AG04450 (cell line): ENCODE measurements at regions not wholly inside any gene's neighbourhood (a gene's known extent, or its start where the extent isn't known, plus 50 kb on each side); places are given as distances from the start of the nearest gene placed in this dataset.
"Not testable (repeated sequence)": the region's sequence is repeated elsewhere in the genome, so short reads cannot be mapped to it uniquely, and the experiment has no call there.

Source experiments
- CTCF ChIA-PET: fragments of 300-600, 350-600 bp; formaldehyde crosslinking; extraction: SDS; loops from one replicate; lab custom pipeline; 2022; ENCODE audit warnings: antibody characterized with exemption, inconsistent platforms; lab: Charles Lee
- POLR2A ChIA-PET: fragments of 350-600 bp; formaldehyde crosslinking; extraction: SDS; loops from one replicate; lab custom pipeline; 2021; ENCODE audit warnings: antibody characterized with exemption, inconsistent platforms; lab: Yijun Ruan, JAX
- DNase-seq: peaks from one replicate; pipeline ENCODE4 v3.0.0-alpha.2; 2011; ENCODE audit warnings: low read depth, low spot score
- H3K27ac ChIP-seq: one replicate; pipeline ENCODE4 v1.5.1; 2012; ENCODE audit warnings: low read depth, low read length, control low read depth
- H3K27me3 ChIP-seq: one replicate; pipeline ENCODE4 v1.6.0; 2012; ENCODE audit warnings: low read length; ENCODE audit not compliant: control insufficient read depth, insufficient read depth
- H3K4me3 ChIP-seq: 2 replicates; pipeline ENCODE4 v1.5.1; 2011; ENCODE audit warnings: mild to moderate bottlenecking, low read depth, low read length, control low read depth
- H3K9me3 ChIP-seq: 2 replicates; pipeline ENCODE4 v1.5.1; 2012; ENCODE audit warnings: low read length; ENCODE audit not compliant: control insufficient read depth, insufficient read depth
- TF ChIP-seq, protein P1 (sequence below): IDR thresholded peaks from 2 replicates; pipeline ENCODE4 v1.5.1; 2011; ENCODE audit warnings: low read depth, low read length, control low read depth, inconsistent platforms

DNA sequence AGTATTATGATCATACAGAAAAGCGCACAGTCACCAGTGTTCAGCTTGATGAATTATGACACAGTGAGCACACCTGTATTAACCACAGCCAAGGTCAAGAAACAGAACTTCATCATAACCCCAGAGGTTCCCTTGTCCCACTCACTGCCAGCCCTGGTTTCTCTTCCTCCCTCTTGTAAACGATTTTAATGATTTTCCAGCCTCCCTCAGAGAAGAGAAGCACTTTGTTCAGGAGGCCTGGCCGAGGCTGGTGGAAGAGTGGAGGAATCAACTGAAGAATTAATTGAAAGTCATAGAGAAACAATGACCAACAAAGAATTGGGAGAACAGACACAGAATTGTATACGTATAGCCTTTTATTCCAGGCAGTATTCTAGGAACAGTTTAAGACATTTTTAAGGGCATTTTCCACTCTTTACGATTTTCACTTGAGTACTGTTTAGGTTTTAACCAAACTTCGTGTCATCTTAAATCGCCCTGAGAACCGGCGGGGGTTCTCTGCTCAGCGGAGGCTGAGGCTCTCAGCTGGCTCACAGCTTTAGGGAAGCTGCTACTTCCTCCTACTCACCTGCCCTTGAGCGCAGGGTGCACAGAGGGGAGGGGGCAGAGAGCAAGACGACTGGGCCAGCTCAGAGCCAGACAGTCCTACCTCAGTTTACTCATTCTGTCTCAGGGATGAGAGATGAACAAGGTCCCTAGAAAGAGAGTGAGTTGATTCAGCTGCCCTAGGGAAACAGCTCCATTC is 108.6 kb downstream of the AKAP11 start:
- no peak for DNase-seq
- ChIA-PET CTCF (no interaction called here), POLR2A (no interaction called here)
- Histone ChIP-seq H3K9me3 (peaks cover 10% of the 10 kb centered on the region), H3K4me3 (no peak overlapping the region), H3K27ac (no peak overlapping the region), H3K27me3 (peaks cover 2% of the 10 kb centered on the region)
- TF ChIP-seq, protein P1, sequence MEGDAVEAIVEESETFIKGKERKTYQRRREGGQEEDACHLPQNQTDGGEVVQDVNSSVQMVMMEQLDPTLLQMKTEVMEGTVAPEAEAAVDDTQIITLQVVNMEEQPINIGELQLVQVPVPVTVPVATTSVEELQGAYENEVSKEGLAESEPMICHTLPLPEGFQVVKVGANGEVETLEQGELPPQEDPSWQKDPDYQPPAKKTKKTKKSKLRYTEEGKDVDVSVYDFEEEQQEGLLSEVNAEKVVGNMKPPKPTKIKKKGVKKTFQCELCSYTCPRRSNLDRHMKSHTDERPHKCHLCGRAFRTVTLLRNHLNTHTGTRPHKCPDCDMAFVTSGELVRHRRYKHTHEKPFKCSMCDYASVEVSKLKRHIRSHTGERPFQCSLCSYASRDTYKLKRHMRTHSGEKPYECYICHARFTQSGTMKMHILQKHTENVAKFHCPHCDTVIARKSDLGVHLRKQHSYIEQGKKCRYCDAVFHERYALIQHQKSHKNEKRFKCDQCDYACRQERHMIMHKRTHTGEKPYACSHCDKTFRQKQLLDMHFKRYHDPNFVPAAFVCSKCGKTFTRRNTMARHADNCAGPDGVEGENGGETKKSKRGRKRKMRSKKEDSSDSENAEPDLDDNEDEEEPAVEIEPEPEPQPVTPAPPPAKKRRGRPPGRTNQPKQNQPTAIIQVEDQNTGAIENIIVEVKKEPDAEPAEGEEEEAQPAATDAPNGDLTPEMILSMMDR: no peak

GRCh38 chr13:42381165-42381425 is 109.1 kb downstream of the AKAP11 start:
- H3K9me3 ChIP-seq: peaks cover 10% of the 10 kb centered on the region
- DNase-seq: no peak
- POLR2A ChIA-PET: no interaction called here
- peaks cover 2% of the 10 kb centered on the region for H3K27me3 ChIP-seq
- TF ChIP-seq, protein P1: no peak
- H3K27ac ChIP-seq: no peak overlapping the region
- CTCF ChIA-PET: no interaction called here
- no peak overlapping the region for H3K4me3 ChIP-seq

DNA sequence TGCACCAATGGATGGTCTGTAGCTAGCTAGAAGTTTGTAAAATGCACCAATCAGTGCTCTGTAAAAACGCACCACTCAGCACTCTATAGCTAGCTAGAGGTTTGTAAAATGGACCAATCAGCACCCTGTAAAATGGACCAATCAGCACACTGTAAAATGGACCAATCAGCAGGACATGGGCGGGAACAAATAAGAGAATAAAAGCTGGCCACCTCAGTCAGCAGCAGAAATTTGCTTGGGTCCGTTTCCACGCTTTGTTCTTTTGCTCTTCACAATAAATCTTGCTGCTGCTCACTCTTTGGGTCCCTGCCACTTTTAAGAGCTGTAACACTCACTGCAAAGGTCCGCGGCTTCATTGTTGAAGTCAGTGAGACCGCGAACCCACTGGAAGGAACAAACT is 109.5 kb downstream of the AKAP11 start:
- H3K4me3 ChIP-seq, H3K27me3 ChIP-seq, H3K9me3 ChIP-seq, POLR2A ChIA-PET, H3K27ac ChIP-seq, CTCF ChIA-PET, DNase-seq: not testable (repeated sequence)

GRCh38 chr13:42383025-42383424 is 111.1 kb downstream of the AKAP11 start:
- Histone ChIP-seq H3K27ac (no peak overlapping the region), H3K9me3 (peaks cover 10% of the 10 kb centered on the region), H3K27me3 (peaks cover 6% of the 10 kb centered on the region), H3K4me3 (no peak overlapping the region)
- ChIA-PET POLR2A (no interaction called here), CTCF (no interaction called here)
- no peak for DNase-seq
- TF ChIP-seq, protein P1: no peak

GRCh38 chr13:42384265-42384664 is 112.3 kb downstream of the AKAP11 start:
- TF ChIP-seq, protein P1: no peak
- Histone ChIP-seq H3K4me3 (no peak overlapping the region), H3K27ac (no peak overlapping the region), H3K27me3 (peaks cover 7% of the 10 kb centered on the region), H3K9me3 (peaks cover 10% of the 10 kb centered on the region)
- CTCF ChIA-PET: no interaction called here
- DNase-seq: no peak
- POLR2A ChIA-PET: no interaction called here
